ENCODE measurements at regions not wholly inside any gene's neighbourhood (a gene's known extent, or its start where the extent isn't known, plus 50 kb on each side); places are given as distances from the start of the nearest gene placed in this dataset.
"Not testable (repeated sequence)": the region's sequence is repeated elsewhere in the genome, so short reads cannot be mapped to it uniquely, and the experiment has no call there.

GRCh38 chr9:120338340-120338739 is 241.6 kb downstream of the CDK5RAP2 start:
- no peak for DNase-seq

- no peak for DNase-seq
Measured at GRCh38 chr9:120337131-120337530, 242.8 kb downstream of the CDK5RAP2 start.

GRCh38 chr9:120336753-120337090 is 243.2 kb downstream of the CDK5RAP2 start:
- no peak for DNase-seq

- no peak for DNase-seq
Measured at GRCh38 chr9:120336021-120336752, 243.8 kb downstream of the CDK5RAP2 start.

- DNase-seq: no peak
Measured at GRCh38 chr9:120331913-120332312, 248.1 kb downstream of the CDK5RAP2 start.

- no peak for DNase-seq
Measured at GRCh38 chr9:120330031-120330430, 249.9 kb downstream of the CDK5RAP2 start.

- no peak for DNase-seq
Measured at GRCh38 chr9:120327322-120327721, 252.6 kb downstream of the CDK5RAP2 start.

- no peak for DNase-seq
Measured at GRCh38 chr9:120326049-120326693, 253.8 kb downstream of the CDK5RAP2 start.

- no peak for DNase-seq
Measured at GRCh38 chr9:120324996-120325642, 254.8 kb downstream of the CDK5RAP2 start.

- no peak for DNase-seq
Measured at GRCh38 chr9:120324461-120324860, 255.5 kb downstream of the CDK5RAP2 start.

GRCh38 chr9:120323125-120323524 is 256.8 kb downstream of the CDK5RAP2 start:
- DNase-seq: no peak

GRCh38 chr9:120319452-120319851 is 260.5 kb downstream of the CDK5RAP2 start:
- no peak for DNase-seq

GRCh38 chr9:120315154-120315553 is 264.8 kb downstream of the CDK5RAP2 start:
- DNase-seq: no peak

- DNase-seq: no peak
Measured at GRCh38 chr9:120312031-120312430, 267.9 kb downstream of the CDK5RAP2 start.

GRCh38 chr9:120310035-120310434 is 269.9 kb downstream of the CDK5RAP2 start:
- no peak for DNase-seq

- DNase-seq: no peak
Measured at GRCh38 chr9:120308495-120308894, 271.5 kb downstream of the CDK5RAP2 start.

- no peak for DNase-seq
Measured at GRCh38 chr9:120307599-120307998, 272.4 kb downstream of the CDK5RAP2 start.

- no peak for DNase-seq
Measured at GRCh38 chr9:120306561-120306960, 273.4 kb downstream of the CDK5RAP2 start.

GRCh38 chr9:120306088-120306487 is 273.9 kb downstream of the CDK5RAP2 start:
- DNase-seq: no peak

GRCh38 chr9:120304896-120305295 is 275.1 kb downstream of the CDK5RAP2 start:
- not testable (repeated sequence) for DNase-seq

GRCh38 chr9:120303519-120303918 is 276.4 kb downstream of the CDK5RAP2 start:
- DNase-seq: no peak

GRCh38 chr9:120299785-120300184 is 280.2 kb downstream of the CDK5RAP2 start:
- no peak for DNase-seq

- no peak for DNase-seq
Measured at GRCh38 chr9:120294003-120294402, 286.0 kb downstream of the CDK5RAP2 start.

GRCh38 chr9:120292606-120293005 is 287.4 kb downstream of the CDK5RAP2 start:
- DNase-seq: no peak

All from right forelimb (tissue), 1 donor.